Activated T-cell treated with anti-CD3 and anti-CD28 coated beads, Interleukin-2, amount 50 U/mL, for 72 hours (primary cell): ENCODE measurements at regions not wholly inside any gene's neighbourhood (a gene's known extent, or its start where the extent isn't known, plus 50 kb on each side); places are given as distances from the start of the nearest gene placed in this dataset.
A peak's percentile ranks its signal among the peaks of the same experiment; 100 is the strongest.

ENCODE experiments used
- ATAC-seq, 2 donors: fragments of 150-1000 bp; cut with Tn5 transposase; replicated peaks in 1 of 2; 2 replicates each; pipeline ENCODE4 v1.10.0; 2021; ENCODE audit warnings: moderate library complexity in 2 of 2, mild to moderate bottlenecking in 1 of 2
- DNase-seq, 2 donors: peaks; one replicate each; pipeline ENCODE4 v3.0.0; 2021 to 2022; ENCODE audit warnings: mixed read lengths in 1 of 2
- H3K27ac Mint-ChIP-seq: one replicate; pipeline ENCODE4 v1.8.0; 2022; ENCODE audit warnings: mild to moderate bottlenecking, moderate library complexity, mixed read lengths
- H3K27me3 Mint-ChIP-seq: one replicate; pipeline ENCODE4 v1.8.0; 2022; ENCODE audit warnings: low read depth, mixed read lengths
- H3K36me3 Mint-ChIP-seq, 2 donors: one replicate each; pipeline ENCODE4 v1.8.0; 2022; ENCODE audit warnings: mixed read lengths in 2 of 2, mild to moderate bottlenecking in 1 of 2; ENCODE audit not compliant: insufficient read depth in 2 of 2
- H3K4me1 Mint-ChIP-seq: one replicate; pipeline ENCODE4 v1.8.0; 2022; ENCODE audit warnings: low read depth, mixed read lengths
- H3K4me3 Mint-ChIP-seq, 2 donors: one replicate each; pipeline ENCODE4 v1.8.0; 2022; ENCODE audit warnings: mild to moderate bottlenecking in 2 of 2, mixed read lengths in 2 of 2, moderate library complexity in 2 of 2
- H3K9me3 Mint-ChIP-seq, 2 donors: one replicate each; pipeline ENCODE4 v1.8.0; 2022; ENCODE audit warnings: mixed read lengths in 2 of 2

- H3K27ac Mint-ChIP-seq: no peak overlapping the region
- peaks cover 0 to 2% of the 10 kb centered on the region in 2 donors for H3K9me3 Mint-ChIP-seq
- ATAC-seq (no peak), DNase-seq (no peak)
- H3K36me3 Mint-ChIP-seq: peaks cover 2 to 9% of the 10 kb centered on the region in 2 donors
- peaks cover 13% of the 10 kb centered on the region for H3K4me1 Mint-ChIP-seq
- no peak overlapping the region for H3K4me3 Mint-ChIP-seq
- H3K27me3 Mint-ChIP-seq: no peaks in the 10 kb centered on the region
Measured at GRCh38 chr2:181330286-181330685, 126.9 kb upstream of the ITGA4 start.

GRCh38 chr2:181332044-181332605, 125.1 kb upstream of the ITGA4 start:
- DNase-seq (no peak), ATAC-seq (peak in 1 of 2 donors; percentile 51)
- peaks cover 13% of the 10 kb centered on the region for H3K4me1 Mint-ChIP-seq
- peaks cover 0 to 2% of the 10 kb centered on the region in 2 donors for H3K9me3 Mint-ChIP-seq
- no peak overlapping the region for H3K4me3 Mint-ChIP-seq
- no peaks in the 10 kb centered on the region for H3K27me3 Mint-ChIP-seq
- peaks cover 2 to 9% of the 10 kb centered on the region in 2 donors for H3K36me3 Mint-ChIP-seq
- no peak overlapping the region for H3K27ac Mint-ChIP-seq

GRCh38 chr2:181334158-181334826, 122.9 kb upstream of the ITGA4 start:
- H3K9me3 Mint-ChIP-seq: peaks cover 0 to 3% of the 10 kb centered on the region in 2 donors
- H3K27ac Mint-ChIP-seq: peak overlapping the region; percentile 16

GRCh38 chr2:181340891-181341290, 116.3 kb upstream of the ITGA4 start:
- Mint-ChIP-seq H3K27me3 (no peaks in the 10 kb centered on the region), H3K4me1 (no peaks in the 10 kb centered on the region), H3K27ac (no peak overlapping the region), H3K36me3 (peaks cover 0 to 3% of the 10 kb centered on the region in 2 donors), H3K4me3 (no peak overlapping the region), H3K9me3 (peaks cover 0 to 2% of the 10 kb centered on the region in 2 donors)
- no peak for ATAC-seq
- no peak for DNase-seq

More at GRCh38 chr2:181334158-181334826, 122.9 kb upstream of the ITGA4 start:
- H3K4me1 Mint-ChIP-seq: peaks cover 13% of the 10 kb centered on the region
- H3K27me3 Mint-ChIP-seq: no peaks in the 10 kb centered on the region
- H3K36me3 Mint-ChIP-seq: peaks cover 0 to under 1% of the 10 kb centered on the region in 2 donors
- peak overlapping the region; percentile 6 to 9 for H3K4me3 Mint-ChIP-seq
- DNase-seq (no peak), ATAC-seq (peak; percentile 62 to 77)

GRCh38 chr2:181341855-181342600, 115.2 kb upstream of the ITGA4 start:
- Mint-ChIP-seq H3K27me3 (no peaks in the 10 kb centered on the region), H3K4me1 (no peaks in the 10 kb centered on the region), H3K4me3 (no peak overlapping the region), H3K27ac (no peak overlapping the region), H3K36me3 (peaks cover 0 to 9% of the 10 kb centered on the region in 2 donors), H3K9me3 (peaks cover 0 to 2% of the 10 kb centered on the region in 2 donors)
- ATAC-seq (no peak), DNase-seq (no peak)

GRCh38 chr2:181348107-181348837, 108.9 kb upstream of the ITGA4 start:
- Mint-ChIP-seq H3K27me3 (no peaks in the 10 kb centered on the region), H3K36me3 (peaks cover 0 to 9% of the 10 kb centered on the region in 2 donors), H3K9me3 (peaks cover 0 to 2% of the 10 kb centered on the region in 2 donors), H3K4me1 (peaks cover 17% of the 10 kb centered on the region), H3K27ac (no peak overlapping the region), H3K4me3 (no peak overlapping the region)
- ATAC-seq (peak; percentile 44), DNase-seq (no peak)

- no peak for DNase-seq
- no peak overlapping the region for H3K4me3 Mint-ChIP-seq
- no peaks in the 10 kb centered on the region for H3K27me3 Mint-ChIP-seq
- peaks cover 17% of the 10 kb centered on the region for H3K4me1 Mint-ChIP-seq
- ATAC-seq: no peak
- no peak overlapping the region for H3K27ac Mint-ChIP-seq
- H3K9me3 Mint-ChIP-seq: peaks cover 0 to 2% of the 10 kb centered on the region in 2 donors
- H3K36me3 Mint-ChIP-seq: peaks cover 0 to 3% of the 10 kb centered on the region in 2 donors
Measured at GRCh38 chr2:181352158-181352557, 105.0 kb upstream of the ITGA4 start.

GRCh38 chr2:181354626-181355025, 102.6 kb upstream of the ITGA4 start:
- Mint-ChIP-seq H3K4me1 (peaks cover 20% of the 10 kb centered on the region), H3K36me3 (peaks cover 0 to 3% of the 10 kb centered on the region in 2 donors), H3K9me3 (peaks cover 0 to 2% of the 10 kb centered on the region in 2 donors), H3K4me3 (no peak overlapping the region), H3K27ac (no peak overlapping the region), H3K27me3 (no peaks in the 10 kb centered on the region)
- ATAC-seq (no peak), DNase-seq (no peak)

- Mint-ChIP-seq H3K4me3 (no peak overlapping the region), H3K4me1 (peaks cover 20% of the 10 kb centered on the region), H3K9me3 (no peaks in the 10 kb centered on the region), H3K27me3 (no peaks in the 10 kb centered on the region), H3K27ac (no peak overlapping the region), H3K36me3 (no peaks in the 10 kb centered on the region)
- ATAC-seq (no peak), DNase-seq (no peak)
Measured at GRCh38 chr2:181356526-181357130, 100.6 kb upstream of the ITGA4 start.

- no peaks in the 10 kb centered on the region for H3K27me3 Mint-ChIP-seq
- ATAC-seq: peak in 1 of 2 donors; percentile 54
Measured at GRCh38 chr2:181357979-181358378, 99.2 kb upstream of the ITGA4 start.

GRCh38 chr2:181362561-181362960, 94.6 kb upstream of the ITGA4 start:
- Mint-ChIP-seq H3K4me1 (peaks cover 17% of the 10 kb centered on the region), H3K9me3 (no peaks in the 10 kb centered on the region), H3K27me3 (no peaks in the 10 kb centered on the region), H3K36me3 (peaks cover 0 to 1% of the 10 kb centered on the region in 2 donors), H3K4me3 (no peak overlapping the region), H3K27ac (no peak overlapping the region)
- ATAC-seq: no peak
- no peak for DNase-seq

More at GRCh38 chr2:181357979-181358378, 99.2 kb upstream of the ITGA4 start:
- Mint-ChIP-seq H3K9me3 (no peaks in the 10 kb centered on the region), H3K27ac (no peak overlapping the region), H3K36me3 (no peaks in the 10 kb centered on the region), H3K4me3 (peak overlapping the region in 1 of 2 donors; percentile 1), H3K4me1 (peaks cover 20% of the 10 kb centered on the region)
- peak in 1 of 2 donors; percentile 24 for DNase-seq

GRCh38 chr2:181363164-181363563, 94.0 kb upstream of the ITGA4 start:
- Mint-ChIP-seq H3K4me3 (no peak overlapping the region), H3K27ac (no peak overlapping the region), H3K4me1 (peaks cover 11% of the 10 kb centered on the region), H3K9me3 (no peaks in the 10 kb centered on the region), H3K27me3 (no peaks in the 10 kb centered on the region), H3K36me3 (peaks cover 0 to 1% of the 10 kb centered on the region in 2 donors)
- DNase-seq: no peak
- ATAC-seq: no peak
